Suprapubic skin (tissue), 3 donors: ENCODE measurements at regions not wholly inside any gene's neighbourhood (a gene's known extent, or its start where the extent isn't known, plus 50 kb on each side); places are given as distances from the start of the nearest gene placed in this dataset.

ENCODE experiments used
- EP300 ChIP-seq: sonication (generic); formaldehyde crosslinking; IDR thresholded peaks from one replicate; pipeline ENCODE4 v1.6.1; 2017; ENCODE audit warnings: antibody characterized with exemption
- TF ChIP-seq, protein P1 (sequence below), 2 donors: fragments of 200-600 bp in 1 of 2; fragments of 450-650 bp in 1 of 2; sonication (generic) in 1 of 2; IDR thresholded peaks; one replicate each; pipeline ENCODE4 v1.5.1; 2016 to 2019; ENCODE audit warnings: antibody characterized with exemption in 2 of 2, mild to moderate bottlenecking in 1 of 2, moderate library complexity in 1 of 2

DNA sequence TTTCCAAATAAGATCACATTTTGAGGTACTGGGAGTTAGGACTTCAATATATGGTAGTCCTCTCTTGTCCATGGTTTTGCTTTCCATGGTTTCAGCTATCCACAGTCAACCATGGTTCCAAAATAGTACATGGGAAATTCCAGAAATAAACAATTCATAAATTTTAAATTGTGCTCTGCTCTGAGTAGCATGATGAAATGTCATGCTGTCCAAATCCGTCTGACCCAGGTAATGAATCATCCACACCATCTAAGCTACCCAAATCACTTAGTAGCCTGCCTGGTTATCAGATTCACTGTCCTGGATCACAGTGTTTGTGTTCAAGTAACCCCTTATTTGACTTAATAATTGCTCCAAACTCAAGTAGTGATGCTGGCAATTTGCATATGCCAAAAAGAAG lies 197.9 kb downstream of the TMTC3 start:
- TF ChIP-seq, protein P1, sequence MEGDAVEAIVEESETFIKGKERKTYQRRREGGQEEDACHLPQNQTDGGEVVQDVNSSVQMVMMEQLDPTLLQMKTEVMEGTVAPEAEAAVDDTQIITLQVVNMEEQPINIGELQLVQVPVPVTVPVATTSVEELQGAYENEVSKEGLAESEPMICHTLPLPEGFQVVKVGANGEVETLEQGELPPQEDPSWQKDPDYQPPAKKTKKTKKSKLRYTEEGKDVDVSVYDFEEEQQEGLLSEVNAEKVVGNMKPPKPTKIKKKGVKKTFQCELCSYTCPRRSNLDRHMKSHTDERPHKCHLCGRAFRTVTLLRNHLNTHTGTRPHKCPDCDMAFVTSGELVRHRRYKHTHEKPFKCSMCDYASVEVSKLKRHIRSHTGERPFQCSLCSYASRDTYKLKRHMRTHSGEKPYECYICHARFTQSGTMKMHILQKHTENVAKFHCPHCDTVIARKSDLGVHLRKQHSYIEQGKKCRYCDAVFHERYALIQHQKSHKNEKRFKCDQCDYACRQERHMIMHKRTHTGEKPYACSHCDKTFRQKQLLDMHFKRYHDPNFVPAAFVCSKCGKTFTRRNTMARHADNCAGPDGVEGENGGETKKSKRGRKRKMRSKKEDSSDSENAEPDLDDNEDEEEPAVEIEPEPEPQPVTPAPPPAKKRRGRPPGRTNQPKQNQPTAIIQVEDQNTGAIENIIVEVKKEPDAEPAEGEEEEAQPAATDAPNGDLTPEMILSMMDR (IDR thresholded peaks at IDR 0.05) = no peak
- no peak for TF ChIP-seq EP300
